ENCODE measurements at regions not wholly inside any gene's neighbourhood (a gene's known extent, or its start where the extent isn't known, plus 50 kb on each side); places are given as distances from the start of the nearest gene placed in this dataset.

DNA sequence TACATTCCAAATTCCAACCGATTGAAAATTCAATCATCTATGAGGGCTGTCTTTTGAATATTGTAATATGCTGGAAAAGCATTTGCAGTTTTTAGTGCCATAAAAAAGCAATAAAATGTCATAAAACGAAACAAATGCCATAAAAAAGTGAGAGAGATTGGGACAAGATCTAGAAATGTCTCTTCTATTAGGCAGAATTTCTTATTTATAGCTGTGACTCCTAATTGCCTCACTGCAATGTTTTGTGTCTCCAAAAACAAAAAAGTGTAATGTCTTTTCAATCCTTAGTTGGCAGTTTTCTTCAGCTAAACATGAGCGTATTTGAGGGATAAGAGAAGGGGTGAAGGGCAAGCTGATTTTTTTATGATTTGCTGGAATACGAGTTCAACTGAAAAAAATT, 153.9 kb downstream of the NAF1 start:
- no peaks in the 10 kb centered on the region for H3K9me3 ChIP-seq
- WGBS, 4 donors: 69 to 75% (median 74%) methylated on average over 4 of the region's 4 CpGs
- no peak overlapping the region for H3K4me3 ChIP-seq
- no peaks in the 10 kb centered on the region for H3K27me3 ChIP-seq
- no peak overlapping the region for H3K27ac ChIP-seq
- TF ChIP-seq, protein P1, sequence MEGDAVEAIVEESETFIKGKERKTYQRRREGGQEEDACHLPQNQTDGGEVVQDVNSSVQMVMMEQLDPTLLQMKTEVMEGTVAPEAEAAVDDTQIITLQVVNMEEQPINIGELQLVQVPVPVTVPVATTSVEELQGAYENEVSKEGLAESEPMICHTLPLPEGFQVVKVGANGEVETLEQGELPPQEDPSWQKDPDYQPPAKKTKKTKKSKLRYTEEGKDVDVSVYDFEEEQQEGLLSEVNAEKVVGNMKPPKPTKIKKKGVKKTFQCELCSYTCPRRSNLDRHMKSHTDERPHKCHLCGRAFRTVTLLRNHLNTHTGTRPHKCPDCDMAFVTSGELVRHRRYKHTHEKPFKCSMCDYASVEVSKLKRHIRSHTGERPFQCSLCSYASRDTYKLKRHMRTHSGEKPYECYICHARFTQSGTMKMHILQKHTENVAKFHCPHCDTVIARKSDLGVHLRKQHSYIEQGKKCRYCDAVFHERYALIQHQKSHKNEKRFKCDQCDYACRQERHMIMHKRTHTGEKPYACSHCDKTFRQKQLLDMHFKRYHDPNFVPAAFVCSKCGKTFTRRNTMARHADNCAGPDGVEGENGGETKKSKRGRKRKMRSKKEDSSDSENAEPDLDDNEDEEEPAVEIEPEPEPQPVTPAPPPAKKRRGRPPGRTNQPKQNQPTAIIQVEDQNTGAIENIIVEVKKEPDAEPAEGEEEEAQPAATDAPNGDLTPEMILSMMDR (IDR thresholded peaks at IDR 0.05): no peak
- no peaks in the 10 kb centered on the region for H3K36me3 ChIP-seq
- no peaks in the 10 kb centered on the region for H3K4me1 ChIP-seq
- ATAC-seq: no peak
- no peak for DNase-seq
- intact Hi-C loops (cut with DNase I): no loop called here

DNA sequence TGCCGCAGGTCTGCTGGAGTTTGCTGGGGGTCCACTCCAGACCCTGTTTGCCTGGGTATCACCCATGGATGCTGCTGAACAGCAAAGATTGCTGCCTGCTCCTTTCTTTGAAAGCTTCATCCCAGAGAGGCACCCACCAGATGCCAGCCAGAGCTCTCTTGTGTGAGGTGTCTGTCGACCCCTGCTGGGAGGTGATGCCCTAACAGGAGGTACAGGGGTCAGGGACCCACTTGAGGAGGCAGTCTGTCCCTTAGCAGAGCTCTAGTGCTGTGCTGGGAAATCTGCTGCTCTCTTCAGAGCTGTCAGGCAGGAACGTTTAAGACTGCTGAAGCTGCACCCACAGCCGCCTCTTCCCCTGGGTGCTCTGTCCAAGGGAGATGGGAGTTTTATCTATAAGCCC, 162.7 kb downstream of the NAF1 start:
- no peaks in the 10 kb centered on the region for H3K36me3 ChIP-seq
- ATAC-seq: no peak
- intact Hi-C loops (cut with DNase I): loop anchor here in 1 of 10 donors (2.0 kb wide), 1 partner anchor 37 kb away; no protein-coding TSS in a partner anchor
- H3K27ac ChIP-seq: no peak overlapping the region
- H3K4me1 ChIP-seq: no peaks in the 10 kb centered on the region
- peaks cover 0 to 26% (median 6%) of the 10 kb centered on the region in 12 donors for H3K9me3 ChIP-seq
- no peak for DNase-seq
- no peak overlapping the region for H3K4me3 ChIP-seq
- no peaks in the 10 kb centered on the region for H3K27me3 ChIP-seq
- no peak for TF ChIP-seq POLR2A (IDR thresholded peaks at IDR 0.05)
- TF ChIP-seq, protein P1 (IDR thresholded peaks at IDR 0.05): no peak
- 65 to 76% (median 69%) methylated on average over 4 of the region's 4 CpGs for WGBS, 4 donors

DNA sequence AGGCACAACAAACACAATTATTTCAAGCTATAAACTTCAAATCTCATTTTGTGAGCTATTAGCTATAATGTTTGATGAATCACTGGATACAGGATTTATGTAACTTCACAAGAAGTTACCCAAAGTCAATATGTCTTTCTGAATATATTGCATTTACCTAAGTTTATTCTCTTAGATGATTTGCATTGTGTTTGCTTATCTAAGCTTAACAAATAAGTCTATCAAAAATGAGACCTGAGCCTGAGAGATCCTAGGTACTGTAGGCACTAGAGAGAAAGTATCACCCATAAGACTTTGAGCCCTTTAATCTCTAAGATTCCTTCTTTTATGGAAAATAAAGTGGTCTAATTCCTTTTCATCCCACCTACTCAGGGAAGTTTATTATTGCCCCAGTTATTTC, 178.2 kb downstream of the NAF1 start:
- Histone ChIP-seq H3K9me3 (no peaks in the 10 kb centered on the region), H3K4me1 (no peaks in the 10 kb centered on the region), H3K36me3 (no peaks in the 10 kb centered on the region), H3K27me3 (peaks cover 0 to 5% (median 0%) of the 10 kb centered on the region in 9 donors), H3K4me3 (no peak overlapping the region), H3K27ac (no peak overlapping the region)
- TF ChIP-seq, protein P1 (IDR thresholded peaks at IDR 0.05): no peak
- no peak for TF ChIP-seq POLR2A (IDR thresholded peaks at IDR 0.05)
- ATAC-seq (no peak), DNase-seq (no peak)
- intact Hi-C loops (cut with DNase I): no loop called here

DNA sequence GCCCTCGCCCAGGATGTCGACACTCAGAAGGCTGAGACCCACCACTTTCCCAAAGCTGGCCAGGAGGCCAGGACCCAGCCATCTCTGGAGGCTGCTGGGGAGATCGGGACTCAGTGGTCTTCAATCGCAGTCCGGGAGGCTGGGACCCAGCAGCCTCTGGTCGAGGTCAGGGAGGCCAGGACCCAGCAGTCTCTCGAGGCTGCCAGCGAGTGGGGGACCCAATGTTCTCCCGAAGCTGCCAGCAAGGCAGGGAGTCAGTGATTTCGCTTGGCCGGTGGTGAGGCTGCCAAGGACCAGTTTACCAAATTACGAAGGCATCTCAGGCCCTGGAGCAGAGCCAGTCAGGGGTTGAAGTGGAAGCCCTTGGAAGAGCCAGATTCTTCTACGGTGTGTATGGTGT, 181.6 kb downstream of the NAF1 start:
- no peak for ATAC-seq
- DNase-seq: no peak
- TF ChIP-seq, protein P1 (IDR thresholded peaks at IDR 0.05): no peak
- no peak for TF ChIP-seq POLR2A (IDR thresholded peaks at IDR 0.05)

More for the DNA sequence above, 181.6 kb downstream of the NAF1 start:
- no peak overlapping the region for H3K27ac ChIP-seq
- 88 to 95% (median 92%) methylated on average over 13 of the region's 13 CpGs for WGBS, 4 donors
- peaks cover 0 to 6% (median 0%) of the 10 kb centered on the region in 12 donors for H3K9me3 ChIP-seq
- peaks cover 0 to 5% (median 0%) of the 10 kb centered on the region in 9 donors for H3K27me3 ChIP-seq
- intact Hi-C loops (cut with DNase I): no loop called here
- H3K36me3 ChIP-seq: no peaks in the 10 kb centered on the region
- no peak overlapping the region for H3K4me3 ChIP-seq
- no peaks in the 10 kb centered on the region for H3K4me1 ChIP-seq
